ENCODE measurements at regions not wholly inside any gene's neighbourhood (a gene's known extent, or its start where the extent isn't known, plus 50 kb on each side); places are given as distances from the start of the nearest gene placed in this dataset.

DNA sequence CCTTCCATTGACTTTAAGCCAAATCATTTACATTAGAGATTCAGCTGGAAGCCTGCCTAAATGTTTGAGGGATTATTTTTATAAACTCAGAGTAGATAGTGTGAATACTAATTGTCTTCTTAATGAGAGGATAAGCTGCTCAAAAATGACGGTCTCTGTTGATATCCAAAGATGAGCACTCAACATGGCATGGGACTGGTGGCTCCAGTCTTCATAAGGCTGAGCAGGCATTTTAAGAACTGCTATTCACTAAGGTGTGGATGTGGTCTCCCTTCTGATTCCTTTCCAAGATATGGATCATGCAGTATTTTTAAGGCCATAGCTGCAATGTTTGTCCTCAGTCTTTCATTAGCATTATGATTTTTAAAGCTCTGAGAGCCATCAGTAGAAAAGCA, 377.5 kb upstream of the RIOK2 start:
- TF ChIP-seq, protein P1, sequence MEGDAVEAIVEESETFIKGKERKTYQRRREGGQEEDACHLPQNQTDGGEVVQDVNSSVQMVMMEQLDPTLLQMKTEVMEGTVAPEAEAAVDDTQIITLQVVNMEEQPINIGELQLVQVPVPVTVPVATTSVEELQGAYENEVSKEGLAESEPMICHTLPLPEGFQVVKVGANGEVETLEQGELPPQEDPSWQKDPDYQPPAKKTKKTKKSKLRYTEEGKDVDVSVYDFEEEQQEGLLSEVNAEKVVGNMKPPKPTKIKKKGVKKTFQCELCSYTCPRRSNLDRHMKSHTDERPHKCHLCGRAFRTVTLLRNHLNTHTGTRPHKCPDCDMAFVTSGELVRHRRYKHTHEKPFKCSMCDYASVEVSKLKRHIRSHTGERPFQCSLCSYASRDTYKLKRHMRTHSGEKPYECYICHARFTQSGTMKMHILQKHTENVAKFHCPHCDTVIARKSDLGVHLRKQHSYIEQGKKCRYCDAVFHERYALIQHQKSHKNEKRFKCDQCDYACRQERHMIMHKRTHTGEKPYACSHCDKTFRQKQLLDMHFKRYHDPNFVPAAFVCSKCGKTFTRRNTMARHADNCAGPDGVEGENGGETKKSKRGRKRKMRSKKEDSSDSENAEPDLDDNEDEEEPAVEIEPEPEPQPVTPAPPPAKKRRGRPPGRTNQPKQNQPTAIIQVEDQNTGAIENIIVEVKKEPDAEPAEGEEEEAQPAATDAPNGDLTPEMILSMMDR (IDR thresholded peaks at IDR 0.05), result no peak
- TF ChIP-seq POLR2A (IDR thresholded peaks at IDR 0.05), result no peak
- no peak for TF ChIP-seq POLR2AphosphoS5 (IDR thresholded peaks at IDR 0.05)
